ENCODE measurements at regions not wholly inside any gene's neighbourhood (a gene's known extent, or its start where the extent isn't known, plus 50 kb on each side); places are given as distances from the start of the nearest gene placed in this dataset.

- FAIRE-seq (no peak), DNase-seq (ENCODE audit: low read depth) (no peak)
- H3K9me3 ChIP-seq (ENCODE audit: insufficient read depth, low read depth, low read length), result no peaks in the 10 kb centered on the region
- H4K20me1 ChIP-seq (ENCODE audit: insufficient read depth, low read length), result no peaks in the 10 kb centered on the region
- no peak overlapping the region for H2AFZ ChIP-seq (ENCODE audit: low read depth, low read length)
- H3K4me2 ChIP-seq (ENCODE audit: low read length), result no peak overlapping the region
- H3K9ac ChIP-seq (ENCODE audit: low read length), result no peak overlapping the region
- no peak overlapping the region for H3K4me3 ChIP-seq (ENCODE audit: insufficient read depth, low read depth, low read length)
- H3K4me1 ChIP-seq (ENCODE audit: insufficient read depth, low read length), result no peaks in the 10 kb centered on the region
- no peaks in the 10 kb centered on the region for H3K36me3 Mint-ChIP-seq (ENCODE audit: low read depth, unreplicated experiment)
- H3K9me3 Mint-ChIP-seq (ENCODE audit: unreplicated experiment), result no peaks in the 10 kb centered on the region
- H3K79me2 ChIP-seq (ENCODE audit: insufficient read depth, low read length), result no peaks in the 10 kb centered on the region
- no peak overlapping the region for H3K27ac Mint-ChIP-seq (ENCODE audit: unreplicated experiment)
- no peak for TF ChIP-seq EZH2 (IDR thresholded peaks at IDR 0.05; ENCODE audit: insufficient read depth, low read length)
- TF ChIP-seq, protein P1, sequence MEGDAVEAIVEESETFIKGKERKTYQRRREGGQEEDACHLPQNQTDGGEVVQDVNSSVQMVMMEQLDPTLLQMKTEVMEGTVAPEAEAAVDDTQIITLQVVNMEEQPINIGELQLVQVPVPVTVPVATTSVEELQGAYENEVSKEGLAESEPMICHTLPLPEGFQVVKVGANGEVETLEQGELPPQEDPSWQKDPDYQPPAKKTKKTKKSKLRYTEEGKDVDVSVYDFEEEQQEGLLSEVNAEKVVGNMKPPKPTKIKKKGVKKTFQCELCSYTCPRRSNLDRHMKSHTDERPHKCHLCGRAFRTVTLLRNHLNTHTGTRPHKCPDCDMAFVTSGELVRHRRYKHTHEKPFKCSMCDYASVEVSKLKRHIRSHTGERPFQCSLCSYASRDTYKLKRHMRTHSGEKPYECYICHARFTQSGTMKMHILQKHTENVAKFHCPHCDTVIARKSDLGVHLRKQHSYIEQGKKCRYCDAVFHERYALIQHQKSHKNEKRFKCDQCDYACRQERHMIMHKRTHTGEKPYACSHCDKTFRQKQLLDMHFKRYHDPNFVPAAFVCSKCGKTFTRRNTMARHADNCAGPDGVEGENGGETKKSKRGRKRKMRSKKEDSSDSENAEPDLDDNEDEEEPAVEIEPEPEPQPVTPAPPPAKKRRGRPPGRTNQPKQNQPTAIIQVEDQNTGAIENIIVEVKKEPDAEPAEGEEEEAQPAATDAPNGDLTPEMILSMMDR (IDR thresholded peaks at IDR 0.05; ENCODE audit: insufficient read depth, low read depth, low read length), result no peak
- H3K4me1 Mint-ChIP-seq (ENCODE audit: low read depth, unreplicated experiment), result peaks cover 2% of the 10 kb centered on the region
- no peak overlapping the region for H3K4me3 Mint-ChIP-seq (ENCODE audit: unreplicated experiment)
- H3K27ac ChIP-seq (ENCODE audit: low read depth, low read length), result no peak overlapping the region
- no peaks in the 10 kb centered on the region for H3K27me3 Mint-ChIP-seq (ENCODE audit: low read depth, unreplicated experiment)
- H3K27me3 ChIP-seq (ENCODE audit: insufficient read depth, low read length), result no peaks in the 10 kb centered on the region
- no peaks in the 10 kb centered on the region for H3K36me3 ChIP-seq (ENCODE audit: insufficient read depth, low read length)
These were observed 388.7 kb downstream of the PRELID2 start for GRCh38 chr5:145446412-145446811.

- H3K27me3 ChIP-seq (ENCODE audit: insufficient read depth, low read length), result no peaks in the 10 kb centered on the region
- H3K9me3 ChIP-seq (ENCODE audit: insufficient read depth, low read depth, low read length), result no peaks in the 10 kb centered on the region
- no peaks in the 10 kb centered on the region for H3K36me3 Mint-ChIP-seq (ENCODE audit: low read depth, unreplicated experiment)
- H3K27ac Mint-ChIP-seq (ENCODE audit: unreplicated experiment), result no peak overlapping the region
- no peak overlapping the region for H3K9ac ChIP-seq (ENCODE audit: low read length)
- no peaks in the 10 kb centered on the region for H3K4me1 ChIP-seq (ENCODE audit: insufficient read depth, low read length)
- DNase-seq (ENCODE audit: low read depth) (no peak), FAIRE-seq (no peak)
- H3K4me2 ChIP-seq (ENCODE audit: low read length), result no peak overlapping the region
- H2AFZ ChIP-seq (ENCODE audit: low read depth, low read length), result no peak overlapping the region
- no peaks in the 10 kb centered on the region for H4K20me1 ChIP-seq (ENCODE audit: insufficient read depth, low read length)
- no peak overlapping the region for H3K4me3 ChIP-seq (ENCODE audit: insufficient read depth, low read depth, low read length)
- no peak overlapping the region for H3K4me3 Mint-ChIP-seq (ENCODE audit: unreplicated experiment)
- TF ChIP-seq, protein P1 (IDR thresholded peaks at IDR 0.05; ENCODE audit: insufficient read depth, low read depth, low read length), result no peak
- no peak overlapping the region for H3K27ac ChIP-seq (ENCODE audit: low read depth, low read length)
- no peaks in the 10 kb centered on the region for H3K79me2 ChIP-seq (ENCODE audit: insufficient read depth, low read length)
- no peaks in the 10 kb centered on the region for H3K36me3 ChIP-seq (ENCODE audit: insufficient read depth, low read length)
- no peaks in the 10 kb centered on the region for H3K27me3 Mint-ChIP-seq (ENCODE audit: low read depth, unreplicated experiment)
- H3K4me1 Mint-ChIP-seq (ENCODE audit: low read depth, unreplicated experiment), result no peaks in the 10 kb centered on the region
- peaks cover 3% of the 10 kb centered on the region for H3K9me3 Mint-ChIP-seq (ENCODE audit: unreplicated experiment)
These were observed 390.1 kb downstream of the PRELID2 start for GRCh38 chr5:145445027-145445426.

- H3K4me1 ChIP-seq (ENCODE audit: insufficient read depth, low read length), result no peaks in the 10 kb centered on the region
- no peak for DNase-seq (ENCODE audit: low read depth)
- no peaks in the 10 kb centered on the region for H3K79me2 ChIP-seq (ENCODE audit: insufficient read depth, low read length)
- no peaks in the 10 kb centered on the region for H4K20me1 ChIP-seq (ENCODE audit: insufficient read depth, low read length)
- no peaks in the 10 kb centered on the region for H3K27me3 ChIP-seq (ENCODE audit: insufficient read depth, low read length)
- H3K9ac ChIP-seq (ENCODE audit: low read length), result no peak overlapping the region
- Mint-ChIP-seq H3K36me3 (ENCODE audit: low read depth, unreplicated experiment) (no peaks in the 10 kb centered on the region), H3K27me3 (ENCODE audit: low read depth, unreplicated experiment) (no peaks in the 10 kb centered on the region), H3K4me1 (ENCODE audit: low read depth, unreplicated experiment) (no peaks in the 10 kb centered on the region), H3K27ac (ENCODE audit: unreplicated experiment) (no peak overlapping the region), H3K9me3 (ENCODE audit: unreplicated experiment) (peaks cover 6% of the 10 kb centered on the region), H3K4me3 (ENCODE audit: unreplicated experiment) (no peak overlapping the region)
- H2AFZ ChIP-seq (ENCODE audit: low read depth, low read length), result no peak overlapping the region
- no peak overlapping the region for H3K27ac ChIP-seq (ENCODE audit: low read depth, low read length)
- no peak for FAIRE-seq
- H3K4me3 ChIP-seq (ENCODE audit: insufficient read depth, low read depth, low read length), result no peak overlapping the region
- no peaks in the 10 kb centered on the region for H3K36me3 ChIP-seq (ENCODE audit: insufficient read depth, low read length)
- no peaks in the 10 kb centered on the region for H3K9me3 ChIP-seq (ENCODE audit: insufficient read depth, low read depth, low read length)
- no peak overlapping the region for H3K4me2 ChIP-seq (ENCODE audit: low read length)
- TF ChIP-seq, protein P1 (IDR thresholded peaks at IDR 0.05; ENCODE audit: insufficient read depth, low read depth, low read length), result no peak
- TF ChIP-seq EZH2 (IDR thresholded peaks at IDR 0.05; ENCODE audit: insufficient read depth, low read length), result no peak
These were observed 391.2 kb downstream of the PRELID2 start for GRCh38 chr5:145443964-145444363.

All from astrocyte (in vitro differentiated cells and primary cell).